ENCODE measurements at regions not wholly inside any gene's neighbourhood (a gene's known extent, or its start where the extent isn't known, plus 50 kb on each side); places are given as distances from the start of the nearest gene placed in this dataset.

DNA sequence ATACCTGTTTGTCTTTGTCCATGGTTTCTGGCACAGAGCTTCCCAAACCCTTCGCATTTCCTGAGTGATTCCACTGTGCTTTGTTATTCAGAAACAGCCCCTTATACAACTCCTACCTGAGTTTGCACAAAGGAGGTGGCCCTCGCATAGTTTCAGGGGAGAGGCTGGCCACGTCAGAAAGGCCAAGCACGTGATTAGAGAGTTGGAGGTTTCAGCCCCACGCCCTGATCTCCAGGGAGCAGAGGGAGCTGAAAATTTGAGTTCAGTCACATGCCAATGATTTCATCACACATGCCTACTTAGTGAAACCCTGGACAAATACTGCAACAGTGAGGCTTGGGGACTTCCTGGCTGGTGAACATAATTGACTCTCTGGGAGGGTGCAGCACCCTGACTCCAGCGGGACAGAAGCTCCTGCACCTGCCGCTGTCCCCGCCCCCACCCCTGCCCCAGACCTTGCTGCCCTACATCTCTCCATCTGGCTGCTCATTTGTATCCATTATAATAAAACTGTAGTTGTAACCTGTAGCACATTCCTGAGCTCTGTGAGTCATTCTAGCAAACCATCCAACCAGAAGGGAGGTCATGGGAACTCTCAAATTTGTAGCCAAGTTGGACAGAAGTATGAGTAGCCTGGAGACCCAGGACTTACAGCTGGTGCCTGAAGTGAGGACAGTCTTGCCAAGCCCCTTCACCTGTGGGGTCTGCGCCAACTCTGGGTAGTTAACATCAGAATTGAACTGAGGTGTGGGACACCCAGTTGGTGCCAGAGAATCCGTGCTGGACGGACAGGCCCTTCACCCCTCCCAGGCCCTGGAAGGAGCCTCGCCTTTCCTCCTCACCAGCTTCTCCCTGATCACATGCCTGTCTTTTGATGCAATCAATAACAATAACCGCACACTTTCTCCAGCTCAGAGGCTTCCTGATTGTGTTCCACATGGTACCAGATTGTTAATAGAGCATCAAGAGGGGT, 224.3 kb downstream of the ANAPC1 start:
- TF ChIP-seq CTCF (IDR thresholded peaks at IDR 0.05), result no peak
- no peak for TF ChIP-seq EP300 (IDR thresholded peaks at IDR 0.05)
- TF ChIP-seq POLR2A (IDR thresholded peaks at IDR 0.05), result no peak
- peak; percentile 51 for TF ChIP-seq POLR2AphosphoS5 (IDR thresholded peaks at IDR 0.05)

All from gastroesophageal sphincter (tissue), 3 donors.